Parathyroid adenoma (tissue), 2 donors: ENCODE measurements at regions not wholly inside any gene's neighbourhood (a gene's known extent, or its start where the extent isn't known, plus 50 kb on each side); places are given as distances from the start of the nearest gene placed in this dataset.

Experiments used
- H2AFZ ChIP-seq: fragments of 300-600 bp; sonication (generic); one replicate; pipeline ENCODE4 v1.7.0; 2017; ENCODE audit warnings: antibody characterized with exemption, mild to moderate bottlenecking
- H3K27ac ChIP-seq: fragments of 300-600 bp; sonication (generic); one replicate; pipeline ENCODE4 v1.7.0; 2017
- H3K27me3 ChIP-seq: fragments of 300-600 bp; sonication (generic); one replicate; pipeline ENCODE4 v1.7.0; 2017; ENCODE audit warnings: low read length; ENCODE audit not compliant: control insufficient read depth, insufficient read depth
- H3K36me3 ChIP-seq: fragments of 300-600 bp; sonication (generic); one replicate; pipeline ENCODE4 v1.7.0; 2017; ENCODE audit warnings: low read length; ENCODE audit not compliant: control insufficient read depth, insufficient read depth
- H3K4me1 ChIP-seq: fragments of 300-600 bp; sonication (generic); one replicate; pipeline ENCODE4 v1.7.0; 2017; ENCODE audit warnings: control low read depth
- H3K4me2 ChIP-seq: fragments of 300-600 bp; sonication (generic); one replicate; pipeline ENCODE4 v1.7.0; 2017; ENCODE audit warnings: low read length
- H3K4me3 ChIP-seq: fragments of 300-600 bp; sonication (generic); one replicate; pipeline ENCODE4 v1.7.0; 2017; ENCODE audit warnings: low read depth, low read length
- H3K79me2 ChIP-seq: fragments of 300-600 bp; sonication (generic); one replicate; pipeline ENCODE4 v1.7.0; 2017; ENCODE audit warnings: control low read depth
- H3K9ac ChIP-seq: fragments of 300-600 bp; sonication (generic); one replicate; pipeline ENCODE4 v1.7.0; 2017; ENCODE audit warnings: mild to moderate bottlenecking
- H3K9me3 ChIP-seq: fragments of 300-600 bp; sonication (generic); one replicate; pipeline ENCODE4 v1.7.0; 2017; ENCODE audit warnings: low read length; ENCODE audit not compliant: control insufficient read depth
- TF ChIP-seq, protein P1 (sequence below): fragments of 300-600 bp; sonication (generic); IDR thresholded peaks from one replicate; pipeline ENCODE4 v1.7.0; 2017; ENCODE audit warnings: antibody characterized with exemption, mild to moderate bottlenecking
- donor health status: primary hyperparathyroidism.

DNA sequence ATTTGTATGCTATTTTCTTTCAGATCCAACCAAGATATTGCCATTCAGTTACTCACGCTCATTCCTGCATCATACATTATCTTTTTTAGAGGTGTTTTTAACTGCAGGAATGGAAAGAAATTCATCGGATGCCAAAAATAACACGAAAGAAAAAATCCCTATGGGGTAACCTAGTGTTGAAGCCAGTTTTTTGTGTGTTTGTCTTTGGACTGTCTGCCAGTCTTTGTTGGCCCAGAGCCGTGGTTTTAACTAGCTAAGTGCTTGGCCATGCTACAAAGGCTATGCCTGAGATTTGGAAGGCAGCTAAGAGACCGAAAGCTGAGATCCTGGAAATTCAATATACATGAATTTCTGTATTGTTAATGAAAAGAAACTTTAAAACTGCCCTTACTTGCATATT, 309.8 kb upstream of the CNTN5 start:
- Histone ChIP-seq H3K9me3 (no peaks in the 10 kb centered on the region), H3K79me2 (no peaks in the 10 kb centered on the region), H3K4me3 (no peak overlapping the region), H3K9ac (no peak overlapping the region), H3K4me2 (no peak overlapping the region), H3K4me1 (no peaks in the 10 kb centered on the region), H2AFZ (no peak overlapping the region), H3K27ac (no peak overlapping the region), H3K36me3 (no peaks in the 10 kb centered on the region), H3K27me3 (no peaks in the 10 kb centered on the region)
- TF ChIP-seq, protein P1, sequence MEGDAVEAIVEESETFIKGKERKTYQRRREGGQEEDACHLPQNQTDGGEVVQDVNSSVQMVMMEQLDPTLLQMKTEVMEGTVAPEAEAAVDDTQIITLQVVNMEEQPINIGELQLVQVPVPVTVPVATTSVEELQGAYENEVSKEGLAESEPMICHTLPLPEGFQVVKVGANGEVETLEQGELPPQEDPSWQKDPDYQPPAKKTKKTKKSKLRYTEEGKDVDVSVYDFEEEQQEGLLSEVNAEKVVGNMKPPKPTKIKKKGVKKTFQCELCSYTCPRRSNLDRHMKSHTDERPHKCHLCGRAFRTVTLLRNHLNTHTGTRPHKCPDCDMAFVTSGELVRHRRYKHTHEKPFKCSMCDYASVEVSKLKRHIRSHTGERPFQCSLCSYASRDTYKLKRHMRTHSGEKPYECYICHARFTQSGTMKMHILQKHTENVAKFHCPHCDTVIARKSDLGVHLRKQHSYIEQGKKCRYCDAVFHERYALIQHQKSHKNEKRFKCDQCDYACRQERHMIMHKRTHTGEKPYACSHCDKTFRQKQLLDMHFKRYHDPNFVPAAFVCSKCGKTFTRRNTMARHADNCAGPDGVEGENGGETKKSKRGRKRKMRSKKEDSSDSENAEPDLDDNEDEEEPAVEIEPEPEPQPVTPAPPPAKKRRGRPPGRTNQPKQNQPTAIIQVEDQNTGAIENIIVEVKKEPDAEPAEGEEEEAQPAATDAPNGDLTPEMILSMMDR, result no peak

DNA sequence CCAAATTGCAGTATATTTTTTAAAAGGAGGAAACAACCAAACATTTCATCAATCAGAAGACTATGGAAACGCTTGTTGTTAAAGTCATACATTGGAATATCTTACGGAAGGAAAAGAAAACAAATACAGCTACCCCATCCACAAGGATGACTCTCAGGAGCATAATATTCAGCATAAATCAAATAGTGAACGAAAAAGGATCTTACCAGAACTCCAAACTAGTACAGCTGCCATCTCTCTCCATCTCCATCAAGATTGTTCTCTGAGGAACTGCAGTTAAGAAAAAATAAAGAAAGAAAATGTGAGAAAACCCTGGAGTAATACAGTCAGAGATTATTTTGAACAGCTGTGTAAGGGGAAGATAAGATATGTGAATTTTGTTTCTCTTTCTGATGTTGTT, 299.8 kb upstream of the CNTN5 start:
- H3K36me3 ChIP-seq, result no peaks in the 10 kb centered on the region
- H3K27me3 ChIP-seq, result no peaks in the 10 kb centered on the region
- H3K4me2 ChIP-seq, result no peak overlapping the region
- H3K27ac ChIP-seq, result no peak overlapping the region
- H3K79me2 ChIP-seq, result no peaks in the 10 kb centered on the region
- no peak overlapping the region for H2AFZ ChIP-seq
- TF ChIP-seq, protein P1, result no peak
- H3K9ac ChIP-seq, result no peak overlapping the region
- H3K9me3 ChIP-seq, result no peaks in the 10 kb centered on the region
- no peak overlapping the region for H3K4me3 ChIP-seq
- H3K4me1 ChIP-seq, result no peaks in the 10 kb centered on the region

DNA sequence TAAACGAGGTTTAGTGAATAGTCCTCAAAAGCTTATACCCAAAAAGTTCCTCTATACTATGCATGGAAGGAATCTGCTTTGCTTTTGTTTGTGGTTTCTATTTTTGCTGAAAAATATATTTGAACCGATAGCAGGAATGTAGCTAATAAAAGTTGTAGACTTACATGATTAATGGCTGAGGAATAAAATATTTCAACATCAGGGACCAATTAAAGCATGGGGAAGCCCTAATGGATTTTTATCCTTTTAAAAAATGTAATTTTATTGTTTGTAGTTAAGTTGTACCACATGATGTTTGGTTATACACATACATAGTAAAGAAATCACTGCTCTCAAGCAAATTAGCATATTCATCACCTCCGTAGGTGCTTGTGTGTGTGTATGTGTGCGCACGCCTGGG, 295.3 kb upstream of the CNTN5 start:
- Histone ChIP-seq H3K9me3 (no peaks in the 10 kb centered on the region), H3K4me3 (no peak overlapping the region), H2AFZ (no peak overlapping the region), H3K4me1 (no peaks in the 10 kb centered on the region), H3K4me2 (no peak overlapping the region), H3K9ac (no peak overlapping the region), H3K27me3 (no peaks in the 10 kb centered on the region), H3K36me3 (no peaks in the 10 kb centered on the region), H3K79me2 (no peaks in the 10 kb centered on the region), H3K27ac (no peak overlapping the region)
- TF ChIP-seq, protein P1, result no peak

DNA sequence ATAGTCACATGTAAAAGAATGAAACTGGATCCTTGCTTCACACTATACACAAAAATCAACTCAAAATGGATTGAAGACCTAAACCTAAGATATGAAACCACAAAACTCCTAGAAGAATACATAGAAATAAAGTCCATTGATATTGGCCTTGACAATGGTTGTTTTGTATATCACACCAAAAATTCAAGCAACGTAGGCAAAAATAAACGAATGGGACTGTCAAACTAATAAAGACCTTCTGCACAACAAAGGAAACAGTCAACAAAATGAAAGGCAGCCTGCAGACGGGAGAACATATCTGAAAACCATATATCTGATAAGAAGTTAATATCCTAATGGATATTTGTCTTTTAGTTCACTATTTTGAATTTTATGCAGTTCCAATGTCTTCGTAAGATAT, 292.3 kb upstream of the CNTN5 start:
- H3K4me2 ChIP-seq, result no peak overlapping the region
- H3K27ac ChIP-seq, result no peak overlapping the region
- H3K27me3 ChIP-seq, result no peaks in the 10 kb centered on the region
- no peaks in the 10 kb centered on the region for H3K9me3 ChIP-seq
- H3K36me3 ChIP-seq, result no peaks in the 10 kb centered on the region
- TF ChIP-seq, protein P1, result no peak
- H3K9ac ChIP-seq, result no peak overlapping the region
- no peak overlapping the region for H3K4me3 ChIP-seq
- H3K79me2 ChIP-seq, result no peaks in the 10 kb centered on the region
- no peaks in the 10 kb centered on the region for H3K4me1 ChIP-seq
- no peak overlapping the region for H2AFZ ChIP-seq

DNA sequence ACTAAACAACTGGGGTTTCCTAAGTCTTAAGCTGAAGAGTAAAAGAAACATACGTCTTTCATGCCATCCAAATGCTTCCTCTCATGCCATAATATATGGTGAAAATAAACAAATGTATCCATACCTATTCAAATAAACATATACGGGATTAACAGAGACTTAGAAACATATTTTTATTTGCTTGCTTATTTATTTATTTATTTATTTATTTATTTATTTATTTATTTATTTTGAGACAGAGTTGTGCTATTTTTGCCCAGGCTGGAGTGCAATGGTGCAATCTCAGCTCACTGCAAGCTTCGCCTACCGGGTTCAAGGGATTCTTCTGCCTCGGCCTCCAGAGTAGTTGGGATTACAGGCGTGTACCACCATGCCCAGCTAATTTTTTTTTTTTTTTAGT, 291.6 kb upstream of the CNTN5 start:
- H3K9me3 ChIP-seq, result no peaks in the 10 kb centered on the region
- no peak overlapping the region for H2AFZ ChIP-seq
- H3K4me2 ChIP-seq, result no peak overlapping the region
- H3K79me2 ChIP-seq, result no peaks in the 10 kb centered on the region
- no peak overlapping the region for H3K27ac ChIP-seq
- TF ChIP-seq, protein P1, result no peak
- no peaks in the 10 kb centered on the region for H3K4me1 ChIP-seq
- no peak overlapping the region for H3K9ac ChIP-seq
- H3K27me3 ChIP-seq, result no peaks in the 10 kb centered on the region
- no peak overlapping the region for H3K4me3 ChIP-seq
- H3K36me3 ChIP-seq, result no peaks in the 10 kb centered on the region
